GM21619 (cell line): ENCODE measurements at regions not wholly inside any gene's neighbourhood (a gene's known extent, or its start where the extent isn't known, plus 50 kb on each side); places are given as distances from the start of the nearest gene placed in this dataset.
"Not testable (repeated sequence)": the region's sequence is repeated elsewhere in the genome, so short reads cannot be mapped to it uniquely, and the experiment has no call there.

Experiments used
- ATAC-seq: cut with Tn5 transposase; IDR thresholded peaks from one replicate; pipeline ENCODE4 v1.9.1; 2021; ENCODE audit not compliant: unreplicated experiment

DNA sequence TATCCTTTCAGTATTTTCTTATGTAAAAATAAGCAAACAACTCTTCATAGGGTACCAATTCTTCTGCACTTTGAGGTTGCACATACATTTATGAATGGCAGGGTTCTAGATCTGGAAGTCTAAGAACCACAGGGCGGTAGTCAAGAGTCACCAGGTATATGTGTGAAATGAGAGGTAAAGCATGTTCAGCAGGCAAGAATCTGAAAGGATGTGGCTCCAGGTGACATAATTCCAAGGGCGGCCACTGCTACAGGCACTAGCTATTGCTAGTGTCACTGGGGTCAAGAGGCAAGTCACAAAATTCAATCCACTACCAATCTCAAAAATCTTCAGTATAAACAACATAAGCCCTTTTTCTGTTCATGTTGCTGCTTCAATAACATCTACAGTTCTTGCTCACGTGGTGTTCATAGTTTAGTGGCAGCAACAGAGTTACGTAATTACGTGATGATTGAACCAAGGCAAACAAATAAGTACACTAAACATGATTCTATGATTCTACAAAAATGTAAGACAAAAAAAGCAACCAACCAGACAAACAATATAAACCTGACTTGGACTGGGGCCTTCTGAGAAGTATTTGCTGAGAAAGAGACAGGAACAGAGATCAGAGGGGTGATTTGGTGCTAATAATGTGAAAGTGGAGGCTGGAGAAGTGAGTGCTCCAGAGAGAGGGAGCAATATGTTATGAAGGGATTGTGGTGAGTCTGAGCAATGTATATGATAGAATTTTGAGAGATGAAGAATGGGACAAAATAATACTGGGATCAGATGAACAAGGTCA, 101.7 kb downstream of the NAA11 start:
- ATAC-seq = no peak

DNA sequence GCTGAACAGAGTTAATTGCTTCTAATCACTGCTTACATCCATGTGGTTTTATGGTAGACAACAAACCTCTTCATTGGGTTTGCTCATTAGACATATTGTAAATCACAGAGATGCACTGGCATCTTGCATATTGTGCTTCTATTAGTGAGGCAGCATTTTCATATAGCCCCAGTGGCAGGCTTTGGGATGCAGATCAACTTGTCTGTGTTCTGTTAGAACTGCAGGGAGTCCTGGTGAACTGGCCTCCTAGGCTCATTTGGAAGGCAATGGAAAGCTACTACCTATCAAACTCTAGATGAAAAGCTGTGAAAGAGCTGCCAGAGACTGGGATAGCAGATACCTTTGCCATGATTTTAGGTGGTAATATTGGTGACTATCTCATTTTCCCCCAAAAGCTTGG, 108.8 kb downstream of the NAA11 start:
- ATAC-seq = no peak

DNA sequence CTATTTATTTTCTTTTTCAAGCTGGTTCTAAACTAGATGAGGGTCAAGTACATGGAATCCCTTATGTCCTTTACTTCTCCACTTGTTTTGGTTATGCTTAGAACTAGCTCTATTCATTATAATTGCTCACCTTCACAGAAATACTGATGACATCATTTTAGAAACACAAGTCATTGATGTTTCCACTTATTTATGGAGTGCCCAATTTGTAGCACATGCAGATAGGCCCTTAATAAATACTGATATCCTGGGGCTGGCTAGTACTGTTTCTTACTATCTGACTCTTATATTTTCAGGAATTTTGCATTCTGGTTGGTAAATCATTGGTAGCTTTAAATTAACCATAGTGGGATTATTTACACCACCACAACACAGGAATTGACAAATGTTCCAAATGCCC, 112.2 kb downstream of the NAA11 start:
- no peak for ATAC-seq

DNA sequence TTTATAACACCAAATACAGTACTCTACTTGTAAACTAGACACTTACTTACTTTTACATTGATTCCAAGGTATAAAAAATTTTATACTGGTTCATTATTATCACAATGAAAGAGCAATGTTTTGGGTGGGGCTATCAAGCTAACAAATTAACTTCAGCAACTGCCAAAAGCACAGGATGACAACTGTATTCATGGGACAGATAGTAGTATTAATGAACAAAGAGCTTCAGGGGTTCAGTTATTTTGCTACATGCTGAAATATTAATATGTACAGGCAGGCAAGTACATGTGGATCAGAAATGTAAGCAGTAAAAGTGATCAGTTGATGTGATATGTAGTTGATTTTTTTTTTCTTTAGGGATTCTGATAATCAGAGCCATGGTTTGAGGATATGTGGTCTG, 112.9 kb downstream of the NAA11 start:
- no peak for ATAC-seq

DNA sequence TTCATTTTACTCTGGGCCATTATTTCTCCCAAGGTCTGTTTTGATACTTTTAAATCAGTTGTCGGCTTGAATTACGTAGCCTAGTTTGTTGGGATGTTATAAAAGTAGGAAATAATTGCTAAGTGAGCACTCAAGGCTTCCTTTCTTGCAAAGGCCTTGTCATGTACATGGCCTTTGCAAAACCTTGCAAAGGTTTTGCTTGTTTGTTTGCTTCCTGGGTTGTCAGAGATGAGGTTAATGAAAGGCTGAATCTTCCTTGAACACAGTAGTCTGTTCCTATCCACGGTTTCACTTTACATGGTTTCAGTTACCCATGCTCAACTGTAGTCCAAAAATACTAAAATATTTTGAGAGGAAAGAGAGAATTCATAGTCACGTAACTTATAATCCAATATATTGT, 113.5 kb downstream of the NAA11 start:
- ATAC-seq = no peak

DNA sequence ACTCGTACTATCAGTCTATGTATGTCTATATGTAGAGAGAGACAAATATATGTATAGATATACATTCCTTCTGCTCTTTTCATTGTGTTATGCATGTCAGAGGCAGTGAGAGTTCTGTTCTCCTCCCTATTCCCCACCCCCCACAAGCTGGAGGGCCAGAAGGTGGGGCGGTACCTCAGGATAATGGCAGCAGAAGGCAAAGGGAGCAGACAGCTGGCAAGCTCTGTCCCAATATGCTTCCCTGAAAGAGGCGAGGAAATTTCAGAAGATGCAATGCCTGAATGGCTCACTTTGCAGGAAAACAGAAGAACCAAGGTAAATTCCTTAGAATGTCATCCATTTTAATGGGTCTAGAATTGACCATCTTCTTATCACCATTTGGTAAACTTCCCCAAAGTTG, 114.4 kb downstream of the NAA11 start:
- no peak for ATAC-seq

DNA sequence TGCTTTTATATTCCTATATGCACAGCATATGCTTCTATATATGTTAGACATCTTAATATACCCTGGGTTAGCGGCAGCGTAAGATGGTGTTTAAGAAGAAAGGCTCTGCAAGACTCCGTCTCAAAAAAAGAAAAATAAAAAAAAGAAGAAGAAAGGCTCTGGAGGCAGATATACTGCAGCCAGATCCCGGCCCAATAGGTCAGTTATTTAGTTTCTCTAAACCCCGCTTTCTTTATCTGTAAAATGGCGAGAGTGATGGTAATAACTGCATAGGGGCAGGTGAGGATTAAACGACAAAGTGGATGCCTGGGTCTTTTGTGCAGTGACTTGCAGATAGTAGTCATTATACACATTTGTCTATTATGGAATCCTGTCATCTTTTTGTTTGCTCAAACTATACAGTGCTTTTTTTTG, 115.2 kb downstream of the NAA11 start:
- no peak for ATAC-seq

DNA sequence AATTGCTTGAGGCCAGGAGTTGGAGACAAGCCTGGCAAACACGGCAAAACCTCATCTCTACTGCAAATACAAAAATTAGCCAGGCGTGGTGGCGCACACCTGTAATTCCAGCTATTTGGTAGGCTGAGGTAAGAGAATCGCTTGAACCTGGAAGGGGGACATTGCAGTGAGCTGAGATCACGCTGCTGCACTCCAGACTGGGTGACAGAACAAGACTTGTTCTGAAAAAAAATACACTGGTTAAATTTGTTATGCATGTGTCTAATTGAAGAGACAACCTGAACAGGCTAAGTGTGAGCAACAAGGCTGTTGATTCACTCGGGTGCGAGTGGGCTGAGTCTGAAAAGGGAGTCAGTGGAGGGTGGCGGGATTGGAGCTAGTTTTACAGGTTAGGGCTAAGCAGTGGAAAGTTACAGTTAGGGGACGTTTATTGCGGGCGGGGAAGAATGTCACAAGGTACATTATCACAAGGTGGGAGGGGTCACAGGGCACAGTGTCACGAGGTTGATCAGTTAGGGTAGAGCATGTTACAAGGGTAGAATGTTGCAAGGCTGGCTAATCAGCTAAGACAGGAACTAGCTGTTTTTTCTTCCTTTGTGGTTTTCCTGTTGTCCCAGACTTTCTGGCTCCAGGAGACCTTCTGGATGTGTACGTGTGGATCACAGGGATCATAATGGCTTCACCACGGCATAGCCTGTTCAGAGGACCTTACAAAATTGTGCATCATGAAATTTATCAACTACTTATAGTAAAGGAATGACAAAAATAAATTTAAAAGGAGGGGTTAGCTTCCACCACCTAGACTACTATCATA, 115.8 kb downstream of the NAA11 start:
- no peak for ATAC-seq

DNA sequence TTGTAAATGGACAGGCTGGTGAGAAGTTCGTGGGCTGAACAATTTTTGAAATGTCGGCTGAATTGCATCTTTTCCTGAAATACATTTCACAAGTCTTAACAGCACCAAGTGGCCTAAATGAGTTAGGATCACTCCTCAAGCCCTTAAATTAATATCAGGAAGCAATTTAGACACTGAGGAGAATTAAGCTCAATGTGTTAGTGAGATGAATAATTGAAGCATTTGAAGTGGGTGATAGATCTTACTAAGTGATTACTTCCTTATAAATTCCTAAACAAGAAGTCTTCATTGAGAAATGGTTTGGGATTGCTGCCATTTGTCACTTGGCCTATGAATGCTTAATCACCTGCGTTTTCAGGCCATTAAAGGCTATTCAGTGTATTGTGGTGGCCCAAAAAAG, 116.8 kb downstream of the NAA11 start:
- no peak for ATAC-seq

DNA sequence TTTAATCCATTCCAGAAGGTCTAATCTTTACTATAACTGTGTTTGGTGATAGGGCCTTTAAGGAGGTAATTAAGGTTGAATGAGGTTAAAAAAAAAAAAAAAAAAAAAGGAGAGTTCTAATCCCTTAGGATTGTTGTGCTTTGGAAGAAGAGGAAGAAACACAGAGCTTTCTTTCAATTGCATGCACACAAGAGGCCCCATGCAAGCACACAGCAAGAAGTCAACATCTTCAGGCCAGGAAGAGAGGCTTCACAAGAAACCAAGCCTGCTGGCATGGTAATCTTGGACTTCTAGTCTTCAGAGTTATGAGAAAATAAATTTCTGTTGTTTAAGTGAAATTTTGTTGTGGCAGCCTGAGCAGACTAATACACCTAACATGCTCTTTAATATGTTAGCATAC, 118.6 kb downstream of the NAA11 start:
- no peak for ATAC-seq

DNA sequence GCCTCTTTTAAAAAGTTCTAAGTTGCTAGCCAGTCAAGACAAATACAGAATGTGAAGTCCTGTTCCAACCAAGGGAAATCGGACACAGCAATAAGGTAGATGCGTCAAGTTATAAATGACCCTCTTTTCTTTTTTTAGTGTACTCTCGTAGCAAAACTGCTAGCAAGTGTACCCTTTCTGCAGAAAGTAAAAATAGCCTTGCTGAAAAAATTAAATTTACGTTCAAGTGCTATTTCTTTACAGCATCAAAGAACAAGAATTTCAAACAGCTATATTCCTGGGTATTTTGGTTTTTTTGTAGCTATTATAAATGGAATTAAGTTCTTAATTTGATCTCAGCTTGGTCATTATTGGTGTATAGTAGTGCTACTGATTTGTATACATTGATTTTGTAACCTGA, 119.2 kb downstream of the NAA11 start:
- ATAC-seq = no peak

DNA sequence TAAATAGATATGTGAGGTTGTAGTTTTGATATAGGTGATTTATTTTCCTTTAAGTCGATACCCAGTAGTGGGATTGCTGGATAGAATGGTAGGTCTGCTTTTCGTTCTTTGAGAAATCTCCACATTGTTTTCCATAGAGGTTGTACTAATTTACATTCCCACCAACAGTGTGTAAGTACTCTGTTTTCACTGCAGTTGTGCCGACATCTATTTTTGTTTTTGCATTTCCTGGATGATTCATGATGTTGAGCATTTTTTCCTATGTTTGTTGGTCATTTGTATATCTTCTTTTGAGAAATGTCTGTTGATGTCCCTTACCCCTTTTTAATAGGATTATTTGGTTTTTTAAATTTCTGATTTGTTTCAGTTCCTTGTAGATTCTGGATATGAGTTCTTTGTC, 120.7 kb downstream of the NAA11 start:
- ATAC-seq = no peak

DNA sequence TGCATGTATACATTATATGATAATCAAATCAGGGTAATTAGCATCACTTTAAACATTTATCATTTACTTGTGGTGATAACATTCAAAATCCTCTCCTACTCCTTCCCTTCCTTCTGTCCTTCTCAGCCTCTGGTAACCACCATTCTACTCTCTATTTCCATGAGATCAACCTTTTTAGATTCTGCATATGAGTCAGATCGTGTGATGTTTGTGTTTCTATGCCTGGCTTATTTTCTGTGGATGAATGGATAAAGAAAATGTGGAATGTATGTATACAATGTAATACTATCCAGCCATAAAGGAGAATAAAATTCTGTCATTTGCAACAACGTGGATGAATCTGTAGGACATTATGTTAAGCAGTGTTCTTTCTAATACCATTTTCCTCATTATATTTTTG, 123.9 kb downstream of the NAA11 start:
- ATAC-seq = no peak

DNA sequence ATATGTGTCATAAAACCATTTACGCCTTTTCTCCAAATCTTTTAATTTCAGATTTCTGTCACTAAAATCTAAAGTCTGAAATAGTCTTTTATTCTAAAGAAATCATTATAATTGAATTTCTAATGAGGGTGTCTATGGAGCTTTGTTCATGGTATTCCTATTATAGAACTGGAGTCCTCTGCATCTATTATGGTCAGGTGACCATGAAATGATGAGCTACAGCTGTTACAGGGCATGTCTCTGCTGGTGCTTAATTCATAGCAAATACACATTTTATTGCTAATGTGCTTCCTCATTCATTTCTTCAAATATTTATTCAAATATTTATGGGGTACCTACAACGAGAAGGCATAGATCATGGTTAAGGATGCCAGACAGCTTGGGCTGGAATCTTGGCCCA, 126.1 kb downstream of the NAA11 start:
- no peak for ATAC-seq

DNA sequence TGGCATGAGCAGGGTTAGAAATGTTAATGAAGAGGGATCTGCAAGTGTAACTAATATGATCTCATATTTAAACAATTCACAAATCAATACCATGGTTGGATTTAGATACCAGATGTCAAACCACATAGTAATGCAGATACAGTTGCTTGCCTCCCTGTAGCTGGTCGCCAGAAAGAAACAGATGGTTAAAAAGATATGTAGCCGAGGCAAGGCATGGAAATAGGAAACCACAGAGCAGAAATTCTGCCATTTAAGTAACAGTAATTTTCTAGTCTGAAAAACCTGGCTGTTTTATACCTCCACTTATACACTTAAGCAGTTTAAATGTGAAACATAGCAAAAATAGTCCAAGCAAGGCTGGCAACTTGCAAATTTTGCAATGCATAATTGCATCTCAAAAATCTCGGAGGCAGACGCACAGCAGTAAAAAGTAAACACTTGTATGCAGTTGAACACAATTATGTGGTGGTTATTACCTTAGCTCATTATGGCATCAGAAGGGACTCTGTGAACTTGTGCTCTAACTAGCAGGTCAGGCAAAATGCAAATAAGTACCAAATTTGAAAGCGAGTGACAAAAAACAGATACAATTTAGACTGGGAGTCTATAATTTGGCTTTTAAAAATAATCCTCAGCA, 126.8 kb downstream of the NAA11 start:
- no peak for ATAC-seq

DNA sequence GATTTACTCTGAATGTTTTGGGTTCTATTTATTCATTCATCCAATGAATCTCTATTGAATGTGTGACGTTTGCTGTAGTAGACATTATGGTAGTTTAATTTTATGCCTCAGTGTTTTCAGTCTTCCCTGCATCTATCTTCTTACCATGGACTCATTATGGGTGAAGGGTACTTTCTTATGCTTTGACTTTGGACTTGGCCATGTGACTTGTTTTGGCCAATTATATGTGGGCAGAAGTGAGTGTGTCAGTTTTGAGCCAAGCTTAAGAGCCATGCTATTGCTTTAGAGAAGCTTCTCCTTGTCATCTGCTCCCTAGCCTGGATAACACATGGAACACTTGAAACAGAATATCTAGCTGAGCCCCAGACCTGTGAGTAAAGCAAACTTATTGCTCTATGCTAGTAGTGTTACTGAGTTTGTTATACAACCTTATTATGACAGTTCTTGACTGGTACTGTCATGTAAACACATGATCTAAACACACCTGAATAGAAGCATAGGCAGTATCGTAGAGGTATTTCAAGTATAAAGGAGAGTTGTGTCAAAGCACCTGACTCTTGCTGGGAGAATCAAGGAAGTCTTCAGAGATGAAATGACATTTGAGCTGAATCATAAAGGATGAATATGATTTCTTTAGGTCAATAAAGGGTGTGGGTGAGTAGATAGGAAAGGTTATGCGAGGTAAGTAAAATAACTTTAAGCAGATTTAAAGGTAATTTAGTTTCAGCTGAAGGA, 128.4 kb downstream of the NAA11 start:
- no peak for ATAC-seq

DNA sequence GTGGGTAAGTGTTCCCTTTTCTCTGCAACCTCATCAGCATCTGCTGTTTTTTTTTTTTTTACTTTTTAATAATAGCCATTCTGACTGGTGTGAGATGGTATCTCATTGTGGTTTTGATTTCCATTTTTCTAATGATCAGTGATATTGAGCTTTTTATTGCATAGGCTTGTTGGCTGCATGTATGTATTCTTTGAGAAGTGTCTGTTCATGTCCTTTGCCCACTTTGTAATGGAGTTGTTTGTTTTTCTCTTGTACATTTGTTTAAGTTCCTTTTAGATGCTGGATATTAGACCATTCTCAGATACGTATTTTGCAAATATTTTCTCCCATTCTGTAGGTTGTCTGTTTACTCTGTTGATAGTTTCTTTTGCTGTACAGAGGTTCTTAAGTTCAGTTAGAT, 134.6 kb downstream of the NAA11 start:
- ATAC-seq = not testable (repeated sequence)

DNA sequence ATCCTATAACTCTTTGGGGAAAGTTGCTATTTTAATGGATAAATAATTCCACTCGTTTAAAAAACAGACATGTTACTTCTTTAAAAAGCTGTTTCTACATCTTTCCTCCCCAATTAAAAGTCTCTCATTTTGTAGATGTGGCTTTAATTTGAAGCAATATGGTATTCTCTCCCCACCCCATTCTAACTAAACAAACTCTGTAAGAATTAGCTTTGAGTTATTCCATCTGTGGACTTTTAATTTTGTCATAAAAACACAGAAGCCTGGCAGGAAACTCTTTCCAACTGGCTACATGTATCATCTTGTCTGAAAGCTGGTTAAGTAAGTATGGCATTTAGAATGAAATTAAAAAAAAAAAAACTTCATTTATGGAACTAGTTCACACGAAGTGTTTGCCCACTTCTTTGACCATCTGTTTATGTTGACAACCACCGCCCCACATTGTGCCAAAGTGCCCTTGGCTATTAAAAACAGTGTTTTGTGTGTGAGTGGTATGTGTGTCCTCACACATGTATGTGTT, 140.3 kb downstream of the NAA11 start:
- no peak for ATAC-seq

DNA sequence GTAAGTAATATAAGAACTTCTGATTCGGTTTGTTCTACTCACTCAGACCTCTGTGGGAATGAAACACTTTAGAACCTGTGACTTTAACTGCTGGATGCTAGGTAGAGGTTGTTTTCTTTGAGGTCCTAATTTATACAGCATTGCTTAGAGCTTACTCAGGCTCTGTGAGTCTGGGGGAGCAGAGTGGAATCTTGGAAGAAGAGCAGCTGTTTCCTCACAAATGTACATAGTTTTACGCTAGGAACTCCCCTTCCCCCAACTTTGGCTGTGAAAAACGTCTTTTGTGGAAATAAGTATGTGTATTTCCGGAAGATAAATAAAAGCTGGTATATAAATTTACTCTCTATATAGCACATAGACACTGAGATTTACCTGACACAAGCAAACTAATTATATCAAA, 141.4 kb downstream of the NAA11 start:
- no peak for ATAC-seq

DNA sequence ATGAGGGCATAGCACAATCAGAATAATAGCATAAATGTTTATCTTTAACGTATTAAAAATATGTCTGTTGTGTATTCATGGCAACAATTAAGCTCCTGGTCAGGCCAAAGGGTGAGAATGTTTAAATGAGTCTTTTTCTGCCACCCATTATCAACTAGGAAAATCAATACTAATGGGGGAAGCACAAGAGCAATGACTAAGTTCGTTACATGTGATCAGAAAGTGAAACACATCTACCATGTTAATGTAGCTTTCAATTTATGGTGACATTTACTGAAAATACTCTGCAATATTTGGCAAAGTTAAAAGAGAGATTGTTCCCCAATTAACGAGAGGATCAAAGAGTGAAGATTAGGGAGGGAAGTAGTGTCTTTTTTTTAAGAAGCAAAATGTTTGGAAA, 143.7 kb downstream of the NAA11 start:
- no peak for ATAC-seq

DNA sequence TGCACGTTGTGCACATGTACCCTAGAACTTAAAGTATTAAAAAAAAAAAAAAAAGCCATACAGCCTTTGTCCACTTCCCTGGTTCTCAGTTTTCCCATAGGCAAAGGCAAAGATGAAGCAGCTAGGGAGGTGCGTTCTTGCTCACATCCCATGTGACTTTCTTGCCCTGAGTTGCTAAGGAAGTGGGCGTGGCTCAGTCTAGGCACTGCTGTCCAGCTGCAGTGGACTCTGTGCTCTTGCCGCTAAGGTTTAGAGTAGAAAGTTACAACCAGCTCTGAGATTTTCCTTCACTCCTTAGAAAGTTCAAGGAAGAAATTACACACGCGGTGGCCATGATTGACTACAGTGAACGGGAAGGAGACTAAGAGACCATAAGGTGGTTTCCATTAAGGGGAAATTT, 144.7 kb downstream of the NAA11 start:
- ATAC-seq = no peak
